ENCODE measurements at regions not wholly inside any gene's neighbourhood (a gene's known extent, or its start where the extent isn't known, plus 50 kb on each side); places are given as distances from the start of the nearest gene placed in this dataset.
"Not testable (repeated sequence)": the region's sequence is repeated elsewhere in the genome, so short reads cannot be mapped to it uniquely, and the experiment has no call there.

- H3K36me3 Mint-ChIP-seq (ENCODE audit: insufficient read depth, unreplicated experiment), result no peaks in the 10 kb centered on the region
- no peaks in the 10 kb centered on the region for H3K9me3 Mint-ChIP-seq (ENCODE audit: unreplicated experiment)
- DNase-seq (ENCODE audit: unreplicated experiment), result no peak
- no TSS peak for BruUV-seq (replicated peaks)
- peaks cover 30% of the 10 kb centered on the region for H3K27me3 Mint-ChIP-seq (ENCODE audit: insufficient read depth, unreplicated experiment)
- ChIA-PET CTCF (interaction anchor here (0.6 to 1.0 kb wide), 2 partner anchors 42 to 43 kb away, joined by 3 read pairs; no protein-coding TSS in a partner anchor), POLR2A (no interaction called here)
- no peak overlapping the region for H3K4me3 Mint-ChIP-seq (ENCODE audit: unreplicated experiment)
- intact Hi-C loops (cut with micrococcal nuclease), result no loop called here
- H3K27ac Mint-ChIP-seq (ENCODE audit: low read depth, unreplicated experiment), result no peak overlapping the region
- H3K4me1 Mint-ChIP-seq (ENCODE audit: insufficient read depth, unreplicated experiment), result peaks cover 7% of the 10 kb centered on the region
- TF ChIP-seq CTCF (IDR thresholded peaks at IDR 0.05; ENCODE audit: unreplicated experiment), result no peak
These were observed 72.5 kb downstream of the LHX2 start for GRCh38 chr9:124084087-124084486.

GRCh38 chr9:124087226-124087625 is 75.7 kb downstream of the LHX2 start:
- ChIA-PET POLR2A (interaction anchor here (1.2 kb wide), 1 partner anchor 9 kb away, joined by 4 read pairs; no protein-coding TSS in a partner anchor), CTCF (interaction anchor here (0.6 kb wide), 1 partner anchor 628 kb away, joined by 4 read pairs; no protein-coding TSS in a partner anchor)
- Mint-ChIP-seq H3K4me3 (ENCODE audit: unreplicated experiment) (no peak overlapping the region), H3K27me3 (ENCODE audit: insufficient read depth, unreplicated experiment) (peaks cover 52% of the 10 kb centered on the region), H3K27ac (ENCODE audit: low read depth, unreplicated experiment) (no peak overlapping the region), H3K36me3 (ENCODE audit: insufficient read depth, unreplicated experiment) (no peaks in the 10 kb centered on the region), H3K4me1 (ENCODE audit: insufficient read depth, unreplicated experiment) (no peaks in the 10 kb centered on the region), H3K9me3 (ENCODE audit: unreplicated experiment) (no peaks in the 10 kb centered on the region)
- BruUV-seq (replicated peaks), result no TSS peak
- TF ChIP-seq CTCF (IDR thresholded peaks at IDR 0.05; ENCODE audit: unreplicated experiment), result no peak
- no peak for DNase-seq (ENCODE audit: unreplicated experiment)
- intact Hi-C loops (cut with micrococcal nuclease), result no loop called here

DNA sequence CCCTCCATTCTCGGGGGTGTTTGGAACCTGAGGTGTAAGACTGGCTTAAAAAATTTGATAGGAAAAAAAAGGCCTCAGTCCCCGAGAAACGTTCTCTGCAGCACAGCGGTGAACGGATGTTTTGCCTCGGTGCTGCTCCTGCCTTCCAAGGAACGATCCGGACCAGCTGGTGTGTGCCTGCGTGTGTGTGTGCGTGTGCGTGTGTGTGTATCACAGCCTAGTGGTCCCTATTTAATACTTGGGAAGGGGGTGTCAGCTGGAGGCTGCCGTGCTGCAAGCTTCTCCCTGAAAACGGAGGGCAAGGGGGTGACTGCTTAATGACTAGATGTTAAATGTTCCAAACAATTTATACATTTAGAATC is 76.9 kb downstream of the LHX2 start:
- no TSS peak for BruUV-seq (replicated peaks)
- Mint-ChIP-seq H3K27me3 (ENCODE audit: insufficient read depth, unreplicated experiment) (peaks cover 52% of the 10 kb centered on the region), H3K9me3 (ENCODE audit: unreplicated experiment) (no peaks in the 10 kb centered on the region), H3K4me3 (ENCODE audit: unreplicated experiment) (no peak overlapping the region), H3K27ac (ENCODE audit: low read depth, unreplicated experiment) (no peak overlapping the region), H3K4me1 (ENCODE audit: insufficient read depth, unreplicated experiment) (no peaks in the 10 kb centered on the region), H3K36me3 (ENCODE audit: insufficient read depth, unreplicated experiment) (no peaks in the 10 kb centered on the region)
- intact Hi-C loops (cut with micrococcal nuclease), result no loop called here
- no peak for DNase-seq (ENCODE audit: unreplicated experiment)
- CTCF ChIA-PET, result interaction anchor here (0.6 kb wide), 1 partner anchor 94 kb away, joined by 3 read pairs; no protein-coding TSS in a partner anchor
- TF ChIP-seq CTCF (IDR thresholded peaks at IDR 0.05; ENCODE audit: unreplicated experiment), result no peak
- POLR2A ChIA-PET, result interaction anchor here (0.8 kb wide), 1 partner anchor 320 kb away, joined by 3 read pairs; no protein-coding TSS in a partner anchor

GRCh38 chr9:124089631-124090488 is 78.3 kb downstream of the LHX2 start:
- H3K36me3 Mint-ChIP-seq (ENCODE audit: insufficient read depth, unreplicated experiment); BruUV-seq (replicated peaks); DNase-seq (ENCODE audit: unreplicated experiment); POLR2A ChIA-PET; H3K27ac Mint-ChIP-seq (ENCODE audit: low read depth, unreplicated experiment); intact Hi-C loops (cut with micrococcal nuclease); H3K4me3 Mint-ChIP-seq (ENCODE audit: unreplicated experiment); H3K4me1 Mint-ChIP-seq (ENCODE audit: insufficient read depth, unreplicated experiment); H3K9me3 Mint-ChIP-seq (ENCODE audit: unreplicated experiment): not testable (repeated sequence)
- CTCF ChIA-PET, result interaction anchor here (0.6 to 0.8 kb wide), 2 partner anchors 132 to 789 kb away, joined by 3 read pairs; no protein-coding TSS in a partner anchor
- H3K27me3 Mint-ChIP-seq (ENCODE audit: insufficient read depth, unreplicated experiment), result peaks cover 43% of the 10 kb centered on the region
